GM23248 (cell line): ENCODE measurements at regions not wholly inside any gene's neighbourhood (a gene's known extent, or its start where the extent isn't known, plus 50 kb on each side); places are given as distances from the start of the nearest gene placed in this dataset.
"Not testable (repeated sequence)": the region's sequence is repeated elsewhere in the genome, so short reads cannot be mapped to it uniquely, and the experiment has no call there.

Experiments
- DNase-seq: peaks from one replicate; pipeline ENCODE4 v3.0.0-alpha.2; 2015
- H2AFZ ChIP-seq: fragments of 200-600 bp; sonication (generic); 2 replicates; pipeline ENCODE4 v1.6.1; 2016; ENCODE audit warnings: antibody characterized with exemption
- H3F3A ChIP-seq: fragments of 200-600 bp; sonication (generic); 2 replicates; pipeline ENCODE4 v1.6.1; 2016; ENCODE audit warnings: mild to moderate bottlenecking, antibody characterized with exemption, mixed run types; ENCODE audit not compliant: insufficient read depth
- H3K27ac ChIP-seq: fragments of 200-600 bp; sonication (generic); 2 replicates; pipeline ENCODE4 v1.5.1; 2016; ENCODE audit warnings: mild to moderate bottlenecking
- H3K27me3 ChIP-seq: fragments of 200-600 bp; sonication (generic); replicated peaks from 2 replicates; pipeline ENCODE4 v1.6.1; 2016; ENCODE audit warnings: mild to moderate bottlenecking; ENCODE audit not compliant: insufficient read depth
- H3K36me3 ChIP-seq: fragments of 200-600 bp; sonication (generic); 2 replicates; pipeline ENCODE4 v1.6.1; 2016; ENCODE audit warnings: low read depth, mild to moderate bottlenecking
- H3K4me1 ChIP-seq: fragments of 200-600 bp; sonication (generic); 2 replicates; pipeline ENCODE4 v1.6.1; 2016; ENCODE audit warnings: mild to moderate bottlenecking; ENCODE audit not compliant: insufficient read depth
- H3K4me2 ChIP-seq: fragments of 200-600 bp; sonication (generic); one replicate; pipeline ENCODE4 v1.6.1; 2016; ENCODE audit warnings: mild to moderate bottlenecking; ENCODE audit not compliant: unreplicated experiment
- H3K4me3 ChIP-seq: fragments of 200-600 bp; sonication (generic); 2 replicates; pipeline ENCODE4 v1.5.1; 2016; ENCODE audit warnings: mild to moderate bottlenecking
- H3K79me2 ChIP-seq: fragments of 200-600 bp; sonication (generic); 2 replicates; pipeline ENCODE4 v1.6.1; 2016; ENCODE audit warnings: mild to moderate bottlenecking; ENCODE audit not compliant: insufficient read depth
- H3K9ac ChIP-seq: fragments of 200-600 bp; sonication (generic); 2 replicates; pipeline ENCODE4 v1.6.1; 2016; ENCODE audit warnings: mild to moderate bottlenecking
- H3K9me2 ChIP-seq: fragments of 200-600 bp; sonication (generic); 2 replicates; pipeline ENCODE4 v1.6.1; 2016; ENCODE audit warnings: mixed run types, mild to moderate bottlenecking, moderate library complexity; ENCODE audit not compliant: insufficient read depth
- H3K9me3 ChIP-seq: fragments of 200-600 bp; sonication (generic); one replicate; pipeline ENCODE4 v1.6.1; 2017; ENCODE audit warnings: low read depth
- H4K20me1 ChIP-seq: fragments of 200-600 bp; sonication (generic); 2 replicates; pipeline ENCODE4 v1.6.0; 2016; ENCODE audit not compliant: insufficient read depth
- EZH2 ChIP-seq: fragments of 200-600 bp; sonication (generic); IDR thresholded peaks from 2 replicates; pipeline ENCODE4 v1.6.1; 2018; ENCODE audit warnings: antibody characterized with exemption, mild to moderate bottlenecking; ENCODE audit not compliant: insufficient read depth, poor library complexity, severe bottlenecking
- EZH2phosphoT487 ChIP-seq: fragments of 200-600 bp; sonication (generic); IDR thresholded peaks from 2 replicates; pipeline ENCODE4 v1.6.1; 2018; ENCODE audit warnings: antibody characterized with exemption, moderate library complexity, mild to moderate bottlenecking, low read depth; ENCODE audit not compliant: insufficient read depth
- WGBS, 2 experiments: methylation state at CpG; one replicate each; pipeline ENCODE4 v1.1.6; 2015 to 2017; ENCODE audit warnings: low lambda C conversion rate in 2 of 2, low coverage in 1 of 2; ENCODE audit errors: missing lambda C conversion rate in 2 of 2; 5-methylcytosine and 5-hydroxymethylcytosine counted together
- in situ Hi-C: fragments of 300-500 bp; cut with MboI; formaldehyde crosslinking; loops from 2 replicates; pipeline ENCODE4 v1.15.0; 2020

DNA sequence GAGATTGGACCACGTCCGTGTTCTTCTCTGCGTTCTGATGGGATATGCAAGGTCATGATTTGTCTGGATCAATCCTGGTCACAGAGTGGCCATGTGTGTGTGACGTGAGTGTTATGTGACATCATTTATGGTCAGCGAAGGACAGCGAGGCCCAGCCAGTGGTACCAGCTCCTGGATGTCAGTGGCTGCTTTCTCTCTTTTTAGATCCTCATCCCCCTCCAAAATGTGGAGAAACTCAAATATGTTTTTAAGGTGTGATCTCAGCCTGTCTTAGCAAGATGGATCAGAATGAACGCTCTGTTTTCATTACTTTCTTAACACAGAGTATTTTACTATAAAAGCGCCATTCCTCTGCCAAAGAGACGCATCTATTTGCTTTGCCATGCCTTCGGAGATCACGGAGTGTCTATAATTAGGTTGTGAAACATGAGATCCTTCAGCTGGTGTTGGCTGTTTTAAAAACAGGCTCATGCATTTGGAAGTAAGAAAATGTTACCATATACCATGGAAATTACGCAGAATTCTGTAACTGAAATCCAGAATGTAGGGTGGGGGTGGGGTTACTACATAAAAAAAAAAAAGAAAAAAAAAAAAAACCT is 245.5 kb upstream of the TCERG1L start:
- Histone ChIP-seq H3K27me3 (no peaks in the 10 kb centered on the region), H3K9ac (no peak overlapping the region), H3K4me2 (no peak overlapping the region), H3K27ac (no peak overlapping the region), H4K20me1 (no peaks in the 10 kb centered on the region), H3K4me3 (no peak overlapping the region), H2AFZ (no peak overlapping the region), H3K4me1 (no peaks in the 10 kb centered on the region), H3K36me3 (no peaks in the 10 kb centered on the region), H3K79me2 (no peaks in the 10 kb centered on the region), H3F3A (no peaks in the 10 kb centered on the region), H3K9me2 (no peaks in the 10 kb centered on the region), H3K9me3 (no peaks in the 10 kb centered on the region)
- 28 to 31% methylated on average over 12 of the region's 12 CpGs for WGBS, 2 experiments
- TF ChIP-seq EZH2phosphoT487: no peak
- no peak for TF ChIP-seq EZH2
- DNase-seq: no peak
- in situ Hi-C loops: no loop called here

DNA sequence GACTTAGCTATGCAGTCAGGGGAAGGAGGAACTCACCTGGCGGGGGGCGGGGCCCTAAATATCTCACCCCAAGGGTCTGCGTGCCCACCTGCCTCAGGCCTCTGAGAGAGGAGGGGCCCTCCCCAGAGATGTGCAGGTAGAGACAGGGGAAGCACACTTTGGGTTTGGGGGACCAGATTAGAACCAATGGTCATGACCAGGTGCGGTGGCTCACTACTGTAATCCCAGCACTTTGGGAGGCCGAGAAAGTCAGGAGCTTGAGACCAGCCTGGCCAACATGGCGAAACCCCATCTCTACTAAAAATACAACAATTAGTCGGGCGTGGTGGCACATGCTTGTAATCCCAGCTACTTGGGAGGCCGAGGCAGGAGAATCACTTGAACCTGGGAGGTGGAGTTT is 246.4 kb upstream of the TCERG1L start:
- H3K36me3 ChIP-seq, H3F3A ChIP-seq, H2AFZ ChIP-seq, H3K4me1 ChIP-seq, H3K27ac ChIP-seq, H3K4me3 ChIP-seq, H4K20me1 ChIP-seq, H3K79me2 ChIP-seq, H3K4me2 ChIP-seq, DNase-seq, H3K9me2 ChIP-seq, in situ Hi-C loops, H3K27me3 ChIP-seq, H3K9ac ChIP-seq, H3K9me3 ChIP-seq: not testable (repeated sequence)
- 35 to 39% methylated on average over 9 of the region's 9 CpGs for WGBS, 2 experiments

DNA sequence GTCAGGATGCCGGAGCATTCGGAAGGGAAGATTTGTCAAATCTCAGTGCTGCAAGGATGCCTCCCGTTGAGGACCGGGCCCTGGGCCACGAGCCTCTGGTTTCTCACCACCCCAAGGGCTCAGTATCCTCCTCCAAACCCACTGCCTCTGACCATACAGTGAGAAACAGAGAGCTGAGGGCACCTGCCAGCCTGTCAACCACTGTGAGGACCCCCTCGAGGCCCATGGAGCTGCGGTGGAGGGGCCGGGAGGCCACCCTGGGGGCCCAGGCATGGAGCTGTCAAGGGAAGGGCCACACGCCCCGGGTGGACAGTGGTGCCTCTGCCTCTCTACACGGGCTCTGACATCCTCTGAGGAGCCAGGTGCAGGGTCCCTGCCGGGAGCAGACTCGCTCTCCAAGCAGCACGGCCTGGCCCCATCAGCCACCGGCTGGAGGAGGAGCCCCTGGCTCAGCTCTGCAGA is 248.0 kb upstream of the TCERG1L start:
- Histone ChIP-seq H3K9me3 (no peaks in the 10 kb centered on the region), H3K4me2 (no peak overlapping the region), H2AFZ (no peak overlapping the region), H3K79me2 (no peaks in the 10 kb centered on the region), H4K20me1 (no peaks in the 10 kb centered on the region), H3K9me2 (no peaks in the 10 kb centered on the region), H3K27me3 (no peaks in the 10 kb centered on the region), H3K27ac (no peak overlapping the region), H3K4me1 (no peaks in the 10 kb centered on the region), H3F3A (no peaks in the 10 kb centered on the region), H3K36me3 (no peaks in the 10 kb centered on the region), H3K4me3 (no peak overlapping the region), H3K9ac (no peak overlapping the region)
- no peak for DNase-seq
- no peak for TF ChIP-seq EZH2
- 55 to 64% methylated on average over 15 of the region's 15 CpGs for WGBS, 2 experiments
- in situ Hi-C loops: no loop called here

DNA sequence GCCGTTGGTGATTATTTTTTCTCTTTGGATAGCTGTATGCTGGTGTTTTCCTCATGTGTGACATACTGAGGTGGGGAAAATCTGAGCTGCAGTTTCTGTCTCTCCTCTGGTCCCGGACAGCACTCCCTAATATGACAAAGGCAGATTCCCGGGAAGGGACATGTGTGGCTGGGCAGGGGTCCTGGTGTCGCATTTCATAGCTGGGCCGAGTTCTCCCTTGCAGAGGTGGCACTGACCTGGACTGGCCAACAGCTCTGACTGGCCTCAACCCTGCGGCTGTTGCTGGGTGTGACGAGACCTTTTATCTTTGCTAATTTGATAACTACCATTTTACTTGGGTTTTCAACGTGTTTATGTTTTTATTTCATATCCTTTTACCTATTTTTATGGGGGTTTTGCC is 248.6 kb upstream of the TCERG1L start:
- no peak for DNase-seq
- in situ Hi-C loops: no loop called here
- Histone ChIP-seq H3K36me3 (no peaks in the 10 kb centered on the region), H3K9ac (no peak overlapping the region), H2AFZ (no peak overlapping the region), H3K4me1 (no peaks in the 10 kb centered on the region), H3K4me3 (no peak overlapping the region), H3K4me2 (no peak overlapping the region), H3K9me3 (no peaks in the 10 kb centered on the region), H3K27ac (no peak overlapping the region), H3K79me2 (no peaks in the 10 kb centered on the region), H3K27me3 (no peaks in the 10 kb centered on the region), H4K20me1 (no peaks in the 10 kb centered on the region), H3F3A (no peaks in the 10 kb centered on the region), H3K9me2 (no peaks in the 10 kb centered on the region)
- 29 to 36% methylated on average over 8 of the region's 8 CpGs for WGBS, 2 experiments
- no peak for TF ChIP-seq EZH2
- no peak for TF ChIP-seq EZH2phosphoT487

DNA sequence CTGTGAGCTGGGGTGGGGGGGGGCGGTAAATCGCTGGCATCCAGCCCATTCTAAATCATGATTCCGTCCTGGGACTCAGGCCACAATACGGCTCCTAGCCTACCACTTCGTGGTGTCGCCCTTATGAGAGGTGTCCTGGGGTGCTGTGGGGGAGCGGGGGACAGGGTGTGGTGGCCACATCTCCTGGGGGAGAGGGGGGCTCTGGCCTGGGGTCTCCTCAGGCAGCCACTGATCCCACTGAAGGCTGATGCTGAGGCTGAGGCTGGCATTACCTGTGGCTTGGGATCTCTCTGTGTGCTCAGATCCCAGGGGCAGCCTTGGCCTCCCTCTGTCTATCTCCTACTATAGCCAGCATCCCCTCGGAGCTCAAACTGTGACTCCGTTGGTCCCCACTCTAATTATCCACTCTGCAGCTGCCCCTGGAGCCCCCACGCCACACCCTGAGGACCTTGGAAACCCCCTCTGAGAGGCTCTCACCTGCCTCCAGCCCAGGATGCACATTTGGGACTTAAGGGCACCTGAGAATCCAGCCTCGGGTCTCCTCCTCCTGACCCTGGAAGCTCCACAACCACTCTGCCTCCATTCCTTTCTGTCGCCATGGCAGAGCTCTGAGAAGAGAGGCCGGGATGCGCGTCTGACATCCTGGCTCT is 249.3 kb upstream of the TCERG1L start:
- no peaks in the 10 kb centered on the region for H4K20me1 ChIP-seq
- H3F3A ChIP-seq: no peaks in the 10 kb centered on the region
- H3K9me2 ChIP-seq: no peaks in the 10 kb centered on the region
- H2AFZ ChIP-seq: no peak overlapping the region
- no peaks in the 10 kb centered on the region for H3K4me1 ChIP-seq
- in situ Hi-C loops: no loop called here
- H3K9me3 ChIP-seq: no peaks in the 10 kb centered on the region
- no peak overlapping the region for H3K4me2 ChIP-seq
- no peaks in the 10 kb centered on the region for H3K36me3 ChIP-seq
- no peak for DNase-seq
- WGBS, 2 experiments: 38 to 46% methylated on average over 15 of the region's 15 CpGs
- no peak overlapping the region for H3K4me3 ChIP-seq
- no peak for TF ChIP-seq EZH2phosphoT487
- TF ChIP-seq EZH2: no peak
- H3K27me3 ChIP-seq: no peaks in the 10 kb centered on the region
- H3K9ac ChIP-seq: no peak overlapping the region
- no peak overlapping the region for H3K27ac ChIP-seq
- H3K79me2 ChIP-seq: no peaks in the 10 kb centered on the region
